GM21390 (cell line): ENCODE measurements at regions not wholly inside any gene's neighbourhood (a gene's known extent, or its start where the extent isn't known, plus 50 kb on each side); places are given as distances from the start of the nearest gene placed in this dataset.

Experiments
- ATAC-seq: cut with Tn5 transposase; IDR thresholded peaks from one replicate; pipeline ENCODE4 v1.9.1; 2021; ENCODE audit not compliant: unreplicated experiment

DNA sequence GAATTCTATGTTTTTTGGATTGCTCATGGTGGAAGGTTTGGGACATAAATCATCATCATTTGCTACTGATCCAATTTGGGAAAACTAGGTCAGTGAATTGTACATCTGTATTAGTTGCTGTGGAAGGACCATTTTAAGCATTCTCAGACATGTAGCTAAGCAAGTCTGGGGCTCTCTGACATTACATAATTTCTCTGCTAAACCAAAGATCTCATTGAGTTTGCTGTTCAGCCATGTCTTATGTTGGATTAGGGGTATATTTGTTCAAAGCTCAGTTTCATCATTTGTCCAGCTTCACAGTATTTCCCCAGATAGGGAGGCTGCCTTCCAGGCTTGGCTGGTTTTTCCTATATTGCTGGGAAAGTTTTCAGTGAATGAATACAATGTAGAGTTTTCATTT lies 399.7 kb downstream of the MTX2 start:
- ATAC-seq, result no peak

DNA sequence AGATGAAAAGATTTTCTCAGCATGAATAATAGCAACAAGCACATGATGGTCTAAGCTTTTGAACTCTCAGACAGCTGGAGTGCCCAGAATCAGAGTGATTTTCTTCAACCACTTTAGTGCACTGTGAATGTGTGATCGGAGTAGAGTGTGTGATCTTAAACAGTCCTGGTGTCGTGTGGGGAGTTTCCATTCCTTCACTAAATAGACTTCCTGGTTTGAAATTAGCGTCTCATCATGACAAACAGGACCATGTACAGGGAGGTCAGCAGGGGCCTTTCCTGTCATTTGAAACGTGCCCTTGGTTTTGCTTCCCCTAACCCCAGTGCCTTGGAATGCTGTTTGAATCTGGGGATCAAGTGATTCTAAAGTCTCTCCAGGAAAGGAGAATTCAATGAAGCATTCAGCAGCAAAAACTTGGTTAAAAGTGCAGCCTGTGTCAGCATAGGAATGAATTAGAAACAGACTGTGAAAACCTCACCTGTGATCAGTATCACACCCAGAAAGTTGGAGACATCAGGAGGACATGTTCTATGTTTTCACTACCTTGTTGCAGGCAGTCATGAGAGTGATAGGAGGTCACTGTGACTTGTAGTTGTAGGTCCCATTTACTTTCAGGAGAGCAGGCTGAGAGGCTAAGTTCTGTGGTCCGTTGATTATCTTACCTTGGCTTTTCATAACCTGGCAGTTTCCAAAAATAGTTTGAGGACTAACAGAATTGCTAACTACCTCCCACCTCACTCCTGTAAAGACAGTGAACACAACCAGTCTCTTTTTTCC lies 400.3 kb downstream of the MTX2 start:
- no peak for ATAC-seq

DNA sequence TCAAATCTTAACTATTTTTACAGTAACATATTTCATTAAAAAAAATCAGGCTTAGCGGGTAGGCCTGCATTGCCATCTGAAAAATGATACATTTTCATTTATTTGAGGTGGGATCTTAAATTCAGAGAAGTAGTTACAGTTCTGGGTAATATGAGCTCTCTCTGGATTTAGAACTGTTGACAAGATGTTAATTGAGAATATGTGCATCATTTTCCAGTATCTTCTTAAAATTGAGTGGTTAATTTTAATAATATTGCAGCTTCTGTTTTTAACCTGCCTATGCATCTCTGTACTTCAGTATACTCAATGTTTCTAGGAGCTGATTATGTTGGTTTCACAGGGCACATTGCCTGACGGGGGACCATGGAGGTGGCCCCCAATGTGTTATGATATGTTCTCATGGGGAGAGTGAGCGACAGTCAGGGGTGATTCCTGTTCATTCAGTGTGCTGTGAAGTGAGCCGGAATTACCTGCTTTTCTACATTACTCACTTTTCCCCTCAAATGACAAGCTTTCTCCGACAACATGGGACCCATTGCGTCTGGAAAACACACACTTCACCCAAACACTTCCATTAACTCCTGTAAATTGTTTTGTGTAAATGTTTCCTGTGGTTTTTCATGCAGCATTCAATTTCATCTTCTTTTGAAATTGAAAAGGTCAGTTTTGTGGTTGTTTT lies 406.2 kb downstream of the MTX2 start:
- no peak for ATAC-seq

DNA sequence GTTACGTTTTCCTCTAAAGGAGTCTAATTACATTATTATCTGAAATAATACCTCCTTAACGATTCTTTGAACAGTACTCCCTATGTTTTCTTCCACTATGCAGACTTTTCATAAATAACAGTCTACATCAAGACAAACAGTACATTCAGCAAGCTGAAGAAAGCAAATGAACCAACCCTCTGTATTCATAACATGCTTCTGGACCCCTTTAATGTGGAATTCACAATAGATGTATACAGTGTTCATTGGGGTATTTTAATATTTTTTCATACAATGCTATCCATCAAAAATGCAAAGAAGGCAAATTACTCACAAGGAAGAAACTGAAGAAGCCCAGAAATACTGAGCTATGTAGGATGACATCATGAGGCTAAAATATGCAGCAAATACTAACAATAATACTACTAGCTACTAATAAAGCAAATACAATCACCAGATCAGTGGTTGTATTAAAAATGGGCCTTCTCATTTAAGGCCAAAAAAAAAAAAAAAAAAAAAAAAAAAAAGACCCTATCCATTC lies 408.6 kb downstream of the MTX2 start:
- ATAC-seq, result no peak

DNA sequence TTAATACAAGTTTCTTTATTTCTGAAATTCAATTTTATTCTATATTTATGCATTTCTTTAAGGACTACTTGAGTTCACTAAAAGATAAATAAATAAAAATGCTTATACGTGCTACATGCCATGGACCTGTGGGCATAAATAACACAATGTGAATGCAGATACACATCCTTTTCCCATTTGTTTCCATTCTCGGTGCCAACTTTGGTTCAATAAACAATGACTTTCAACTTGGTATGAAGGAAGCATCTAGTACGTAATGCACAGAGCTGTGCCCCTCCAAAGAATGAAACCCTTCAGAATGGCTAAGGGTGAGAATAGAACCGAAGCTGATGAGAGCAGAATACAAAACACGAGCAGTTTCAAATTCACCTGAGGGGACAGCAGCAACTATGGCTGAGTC lies 409.3 kb downstream of the MTX2 start:
- no peak for ATAC-seq

DNA sequence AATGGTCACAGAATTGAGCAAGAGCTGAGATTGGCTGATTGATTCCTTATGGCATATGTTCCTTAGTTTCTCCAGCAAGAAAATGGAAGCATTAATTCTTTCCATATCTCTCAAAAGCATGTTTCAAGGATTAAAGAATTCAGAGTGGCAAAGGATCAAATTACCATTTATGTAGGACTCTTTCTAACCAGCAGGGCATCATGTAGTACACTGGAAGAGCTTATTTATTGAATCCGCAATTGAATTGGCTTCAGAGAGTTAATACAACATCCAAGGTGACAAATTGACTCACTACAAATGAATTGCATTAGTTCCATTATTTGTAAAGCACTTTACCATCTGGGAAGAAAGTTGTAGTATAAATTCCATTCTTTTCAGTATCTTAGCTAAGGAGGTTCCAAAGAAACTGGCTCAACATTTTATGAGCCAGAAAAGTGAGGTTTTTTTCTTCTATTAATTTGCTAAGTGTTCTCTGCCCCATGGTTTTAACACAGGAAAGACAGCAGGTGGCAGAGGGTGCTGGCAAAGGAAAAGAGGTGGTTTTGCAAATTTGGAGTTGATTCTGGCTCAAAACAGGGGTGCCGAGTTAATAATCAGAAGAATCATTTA lies 409.9 kb downstream of the MTX2 start:
- no peak for ATAC-seq

DNA sequence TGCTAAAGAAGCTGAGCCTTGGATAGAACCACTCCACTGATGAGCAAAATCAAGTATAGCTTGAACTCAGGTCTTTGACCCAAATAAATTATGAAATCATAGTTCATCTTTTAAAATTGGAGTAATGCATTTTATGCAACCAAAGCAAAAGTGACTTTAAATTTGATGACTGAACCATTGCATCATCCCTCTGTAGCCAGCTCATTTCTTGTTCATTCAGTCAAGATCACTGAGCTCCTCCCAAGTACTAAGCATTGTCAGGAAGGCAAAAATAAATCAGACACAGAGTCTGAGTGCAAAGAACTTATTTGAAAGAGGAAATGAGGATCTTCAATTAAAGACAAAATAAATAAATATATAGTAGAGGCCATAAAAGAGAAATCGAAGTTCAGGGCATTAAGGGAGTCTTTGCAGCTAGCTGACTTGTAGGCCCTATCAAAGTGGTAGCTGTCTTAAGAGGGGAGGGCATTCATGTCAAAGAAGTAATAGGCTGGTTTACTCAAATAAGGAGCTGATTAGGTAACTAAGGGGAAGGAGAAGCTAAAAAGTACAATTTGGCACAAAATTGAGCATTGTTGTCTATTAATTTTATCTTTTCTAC lies 411.8 kb downstream of the MTX2 start:
- ATAC-seq, result no peak

DNA sequence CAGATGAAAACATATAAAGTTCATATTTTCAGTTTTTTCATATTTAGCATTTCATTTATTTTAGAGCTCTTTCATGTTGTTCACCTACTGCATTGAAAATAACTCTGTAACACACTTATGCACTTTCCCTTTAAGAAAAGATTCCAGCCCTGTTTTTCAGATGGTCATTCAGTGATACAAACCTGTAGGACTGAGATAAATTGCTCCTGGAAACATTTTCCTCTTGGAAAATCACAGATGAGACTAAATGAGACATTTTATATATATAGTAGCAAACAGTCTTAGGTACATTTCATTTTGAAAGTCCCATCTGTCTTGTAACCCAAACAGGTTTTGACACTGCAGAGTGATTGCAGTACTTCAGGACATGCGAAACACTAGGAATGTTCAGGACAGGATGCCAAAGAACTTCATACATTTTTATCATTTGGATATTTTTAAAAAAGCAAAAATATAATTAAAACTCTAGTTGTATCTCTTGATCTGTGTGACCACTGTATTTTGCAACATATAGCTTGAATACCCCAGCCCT lies 412.4 kb downstream of the MTX2 start:
- no peak for ATAC-seq

DNA sequence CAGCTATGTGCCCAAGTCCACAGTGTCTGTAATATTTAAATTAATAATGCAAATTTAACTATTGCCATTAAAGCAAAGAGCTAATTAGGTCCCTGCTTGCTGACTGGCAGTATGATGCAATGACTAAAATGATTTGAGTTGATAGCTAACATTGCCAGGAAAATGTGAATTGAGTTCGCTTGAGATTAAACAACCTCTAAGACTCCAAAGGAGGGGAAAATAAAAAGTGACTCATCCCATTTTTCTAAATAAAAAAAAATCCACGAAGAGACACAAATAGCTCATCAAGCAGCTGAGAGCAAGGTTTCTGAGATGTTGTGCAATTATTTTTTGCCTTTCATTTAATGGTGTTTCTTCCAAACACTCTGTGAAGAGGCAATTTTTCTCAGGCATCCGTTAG lies 413.0 kb downstream of the MTX2 start:
- no peak for ATAC-seq

DNA sequence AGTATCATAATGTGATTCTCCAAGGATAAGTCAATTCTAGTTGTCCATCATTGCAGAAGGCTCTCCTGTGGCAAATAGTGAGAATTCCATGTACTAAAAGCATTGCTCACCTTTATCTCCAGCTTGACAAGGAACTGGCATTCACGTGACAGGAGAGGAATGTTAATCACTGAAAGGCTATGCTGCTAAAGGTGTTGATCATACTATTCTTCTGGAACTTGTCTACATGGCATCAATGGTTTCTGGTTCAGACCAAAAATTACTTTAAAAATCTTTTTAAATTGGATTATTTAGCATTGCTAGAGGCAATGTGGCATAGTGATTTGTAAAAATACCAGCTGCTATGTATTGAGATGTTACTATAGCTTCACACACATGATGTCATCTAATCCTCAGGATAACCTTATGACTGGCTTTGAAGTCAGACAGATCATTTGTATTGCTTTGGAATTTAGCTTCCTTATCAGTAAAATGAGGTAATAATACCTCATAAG lies 414.4 kb downstream of the MTX2 start:
- no peak for ATAC-seq

DNA sequence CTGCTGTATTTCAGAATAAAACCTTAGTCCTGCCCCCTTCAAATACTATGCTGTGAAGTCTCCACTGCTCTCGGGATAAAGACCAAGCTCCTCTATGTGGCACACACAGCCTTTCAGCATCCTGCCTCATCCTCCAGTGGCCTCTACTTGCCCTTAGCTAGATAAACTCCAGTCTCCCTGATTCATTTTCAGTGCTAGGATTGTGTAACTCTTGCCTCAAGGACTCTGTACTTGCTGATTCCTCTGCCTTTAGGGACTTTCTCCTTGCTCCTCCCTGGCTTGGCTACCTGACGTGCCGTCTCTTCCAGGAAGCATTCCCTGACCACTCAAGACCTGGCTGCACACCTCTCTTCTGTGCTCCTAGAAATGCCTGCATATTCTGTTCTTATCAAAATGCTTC lies 416.7 kb downstream of the MTX2 start:
- no peak for ATAC-seq

DNA sequence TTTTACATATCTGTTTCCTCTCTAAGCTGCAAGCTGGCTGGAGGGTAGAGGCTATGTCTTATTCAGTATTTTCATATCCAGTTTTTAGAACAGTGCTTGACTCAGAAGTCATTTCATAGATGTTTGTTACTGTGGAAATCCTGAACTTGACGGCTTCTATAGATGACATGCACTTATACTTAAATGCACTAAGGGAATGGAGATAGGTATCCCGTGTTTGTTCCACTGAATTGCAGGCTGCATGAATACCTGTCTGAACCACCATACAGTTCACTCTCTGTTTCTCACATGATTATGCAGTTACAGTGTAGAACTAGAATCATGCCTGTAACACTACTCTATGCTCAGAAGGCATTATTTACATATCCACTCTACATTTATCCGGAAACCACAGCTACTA lies 417.1 kb downstream of the MTX2 start:
- no peak for ATAC-seq

DNA sequence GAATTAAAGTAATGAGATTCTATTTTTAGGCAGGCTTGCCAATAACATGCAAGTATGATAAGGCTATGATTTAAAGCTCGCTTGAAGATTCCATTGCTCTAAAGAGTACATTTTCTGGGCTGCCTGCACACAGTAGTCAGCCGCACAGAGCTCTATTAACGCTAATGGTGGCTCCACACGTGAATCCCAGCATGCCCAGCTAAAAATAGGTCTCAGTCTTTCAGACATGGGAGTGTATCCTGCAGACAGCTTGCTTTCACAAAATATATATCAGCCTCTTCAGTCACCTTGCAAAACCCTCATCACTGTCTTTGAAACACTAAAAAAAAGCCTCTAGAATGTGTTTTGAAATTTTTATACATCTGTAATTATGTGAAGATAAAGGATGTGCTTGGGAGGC lies 418.1 kb downstream of the MTX2 start:
- no peak for ATAC-seq

DNA sequence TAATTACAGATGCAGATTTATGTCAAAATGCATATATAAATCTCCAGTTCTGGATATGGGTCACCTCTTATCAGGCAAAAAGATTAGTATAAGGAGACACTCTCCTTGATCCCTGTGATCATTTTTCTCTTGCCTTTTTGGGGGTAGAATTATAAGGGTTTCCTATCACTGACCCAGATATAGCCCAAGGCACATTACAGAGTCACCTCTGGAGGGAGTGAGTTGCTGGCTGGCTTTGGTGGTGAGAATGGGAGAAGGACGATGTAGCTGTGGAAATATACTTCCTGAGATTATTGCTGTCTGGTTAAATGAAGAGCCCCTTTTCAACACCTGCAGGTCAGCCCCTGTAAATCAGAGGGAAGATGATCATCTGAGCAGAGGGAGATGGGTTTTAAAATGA lies 418.7 kb downstream of the MTX2 start:
- ATAC-seq, result no peak

DNA sequence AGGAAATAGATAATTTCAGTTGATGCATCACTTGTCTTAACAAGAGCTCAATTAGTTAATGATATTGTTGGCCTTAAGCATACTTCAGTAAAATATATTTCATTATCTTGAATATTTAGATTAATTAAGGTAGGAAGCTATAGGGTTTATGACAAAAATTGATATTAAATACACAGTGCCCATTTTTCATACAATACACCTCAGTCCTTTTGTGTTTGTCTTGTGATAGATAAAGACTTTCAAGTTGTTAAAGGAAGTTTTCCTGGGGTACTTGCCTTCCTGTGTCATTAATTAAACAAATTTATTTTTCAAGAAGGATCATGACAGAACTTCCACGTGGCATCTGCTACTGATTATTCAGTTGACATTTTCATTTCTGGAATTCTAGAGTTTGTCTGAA lies 420.5 kb downstream of the MTX2 start:
- ATAC-seq, result no peak

DNA sequence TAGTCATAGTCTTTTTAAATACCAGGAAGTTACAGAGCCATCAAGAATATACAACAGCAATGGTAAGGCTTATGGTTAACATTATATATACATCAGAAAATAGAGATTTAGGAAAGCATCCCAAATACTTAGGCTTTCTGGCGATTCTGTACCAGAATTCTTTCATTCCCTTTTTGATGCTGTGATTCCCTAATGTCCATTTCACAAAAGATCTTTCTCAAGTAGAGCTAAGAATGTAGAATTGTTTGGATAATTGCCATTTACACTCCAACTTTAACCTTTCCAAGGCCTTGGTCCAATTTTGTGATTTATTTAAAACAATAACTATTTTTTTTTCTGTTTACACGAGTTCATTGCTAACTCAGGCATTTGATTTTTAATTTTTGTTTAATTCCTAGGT lies 422.2 kb downstream of the MTX2 start:
- ATAC-seq, result no peak

DNA sequence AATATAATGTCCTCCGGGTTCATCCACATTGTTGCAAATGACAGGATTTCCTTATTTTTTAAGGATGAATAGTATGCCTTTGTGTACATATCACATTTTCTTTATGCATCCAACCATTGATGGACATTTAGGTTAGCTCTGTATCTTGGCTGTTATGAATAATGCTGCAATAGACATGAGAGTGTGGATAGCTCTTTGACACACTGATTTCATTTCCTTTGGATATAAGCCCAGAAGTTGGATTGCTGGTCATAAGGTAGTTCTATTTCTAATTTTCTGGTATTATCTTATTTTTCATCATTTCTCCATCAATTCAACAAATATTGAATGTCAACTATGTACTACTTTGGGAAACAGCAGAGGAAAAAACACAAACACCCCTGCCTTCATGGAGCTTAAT lies 423.3 kb downstream of the MTX2 start:
- no peak for ATAC-seq

DNA sequence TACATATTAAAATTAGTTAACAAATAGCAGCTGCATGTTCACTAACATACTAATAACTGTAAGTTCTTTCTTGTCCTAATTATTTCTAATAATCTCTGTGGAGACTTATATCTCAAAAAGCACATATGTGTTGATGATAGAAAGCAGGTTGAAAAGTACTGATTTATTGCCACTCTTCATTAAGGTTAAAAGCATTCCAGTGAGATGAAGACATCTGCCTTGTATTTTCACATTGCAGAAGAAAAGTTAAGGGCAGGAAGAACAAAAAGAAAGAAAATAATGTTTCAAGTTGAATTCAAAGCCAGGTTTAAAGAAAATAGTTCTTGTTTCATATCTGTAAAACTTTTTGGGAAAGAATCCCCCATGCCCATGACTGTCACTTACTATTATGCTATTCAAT lies 429.9 kb downstream of the MTX2 start:
- ATAC-seq, result no peak

DNA sequence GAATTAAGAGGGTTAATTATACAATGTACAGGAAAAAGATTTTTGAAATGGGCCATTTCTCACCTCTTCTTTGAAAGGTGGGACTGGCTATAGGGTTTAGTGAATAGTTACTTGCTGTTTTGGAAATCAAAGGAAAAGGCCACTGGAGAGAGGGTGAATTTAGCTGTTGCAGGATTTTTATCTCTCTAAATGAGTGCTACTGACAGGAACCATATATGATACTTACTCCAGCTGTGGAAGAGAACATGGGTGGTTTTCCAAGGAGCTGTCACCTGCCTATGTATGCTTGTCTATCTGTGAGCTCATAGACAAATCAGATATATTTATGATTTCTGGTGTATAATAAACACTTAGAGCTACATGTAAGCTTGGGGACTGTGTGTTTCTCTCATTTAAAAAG lies 430.4 kb downstream of the MTX2 start:
- no peak for ATAC-seq

DNA sequence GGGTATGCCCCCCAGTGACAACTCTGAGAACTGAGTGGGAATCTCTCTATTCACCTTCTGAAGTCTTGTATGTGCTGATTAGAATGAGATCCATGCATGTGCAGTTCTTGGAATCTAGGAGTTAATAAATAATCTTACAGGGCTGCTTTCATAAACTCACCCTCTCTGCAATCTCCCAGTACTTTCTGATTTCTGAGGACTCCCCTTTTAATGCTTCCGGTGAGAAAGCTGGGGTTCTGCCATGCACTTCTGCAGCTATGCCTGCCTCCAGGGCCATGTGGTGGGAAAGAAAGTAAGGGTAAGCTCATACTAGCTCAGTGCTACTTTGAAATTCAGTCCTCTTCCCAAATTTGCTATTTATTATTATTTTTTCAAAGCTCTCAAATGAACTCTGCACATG lies 432.9 kb downstream of the MTX2 start:
- no peak for ATAC-seq

DNA sequence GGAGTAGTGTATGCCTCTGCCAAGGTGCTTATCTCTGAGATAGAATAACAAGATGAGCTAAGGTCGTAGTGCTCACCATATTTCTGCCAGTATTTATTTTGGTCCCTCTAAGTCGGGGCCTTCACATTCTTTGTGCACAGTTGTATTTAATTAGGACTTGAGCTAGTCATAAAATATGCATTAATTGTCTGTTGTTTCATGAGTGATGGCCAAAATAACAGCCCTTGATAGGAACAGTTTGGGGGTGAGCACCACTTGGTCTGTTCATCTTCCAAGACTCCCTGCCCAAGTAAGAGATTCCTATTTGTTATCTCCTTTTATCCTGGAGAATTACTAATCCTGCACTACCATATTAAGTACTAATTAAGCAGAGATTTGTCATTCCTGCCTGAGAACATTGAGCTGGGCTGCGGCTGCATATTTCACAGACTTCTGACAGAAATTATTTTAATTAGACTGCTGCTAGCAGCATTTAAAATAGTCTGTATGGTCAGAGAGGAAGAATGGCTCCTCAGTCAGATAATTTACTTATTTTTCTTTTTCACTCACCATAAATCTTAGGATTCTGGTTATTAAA lies 435.1 kb downstream of the MTX2 start:
- ATAC-seq, result no peak
